GM10266 (cell line): ENCODE measurements at regions not wholly inside any gene's neighbourhood (a gene's known extent, or its start where the extent isn't known, plus 50 kb on each side); places are given as distances from the start of the nearest gene placed in this dataset.
"Not testable (repeated sequence)": the region's sequence is repeated elsewhere in the genome, so short reads cannot be mapped to it uniquely, and the experiment has no call there.

Experiments used
- DNase-seq: peaks from one replicate; pipeline ENCODE4 v3.0.0; 2012; ENCODE audit errors: extremely low spot score
- CTCF ChIP-seq: IDR thresholded peaks from 2 replicates; pipeline ENCODE4 v1.5.1; 2012; ENCODE audit warnings: mild to moderate bottlenecking, low read depth; ENCODE audit not compliant: control insufficient read depth, insufficient read depth; ENCODE audit errors: missing control alignments

- no peak for TF ChIP-seq CTCF
- DNase-seq = peak; percentile 1
Observed at GRCh38 chr2:92072461-92073035, 2798.7 kb upstream of the TEKT4 start.

GRCh38 chr2:92073036-92073814 is 2798.0 kb upstream of the TEKT4 start:
- no peak for TF ChIP-seq CTCF
- peak; percentile 1 for DNase-seq

GRCh38 chr2:92073815-92074548 is 2797.2 kb upstream of the TEKT4 start:
- no peak for TF ChIP-seq CTCF
- DNase-seq = peak; percentile 1

- no peak for DNase-seq
- no peak for TF ChIP-seq CTCF
Observed at GRCh38 chr2:92074549-92074898, 2796.7 kb upstream of the TEKT4 start.

- not testable (repeated sequence) for DNase-seq
Observed at GRCh38 chr2:92075363-92075762, 2795.9 kb upstream of the TEKT4 start.
